PC-3 (cell line): ENCODE measurements at regions not wholly inside any gene's neighbourhood (a gene's known extent, or its start where the extent isn't known, plus 50 kb on each side); places are given as distances from the start of the nearest gene placed in this dataset.

Experiments used
- ATAC-seq: fragments of 200-7000 bp; cut with Tn5 transposase; 2 replicates; pipeline ENCODE4 v1.9.1; 2020; ENCODE audit warnings: mild to moderate bottlenecking, moderate library complexity
- BruUV-seq: library from RNA; stranded (reverse); fragments of 400-500 nt; replicated peaks from 2 replicates; lab custom pipeline; 2021; lab: Mats Ljungman, UMichigan
- CTCF ChIA-PET: fragments of 300-600 bp; sonication (Branson Sonifier 250); formaldehyde crosslinking; loops from one replicate; lab custom pipeline; 2022; ENCODE audit warnings: antibody characterized with exemption; lab: Charles Lee
- POLR2A ChIA-PET: fragments of 300-600 bp; sonication (Branson Sonifier 250); formaldehyde crosslinking; loops from one replicate; lab custom pipeline; 2022; ENCODE audit warnings: antibody characterized with exemption; ENCODE audit not compliant: unreplicated experiment; lab: Charles Lee
- DNase-seq: peaks from one replicate; pipeline ENCODE4 v3.0.0-alpha.2; 2015
- H2AFZ ChIP-seq: fragments of 300-600 bp; sonication (generic); 2 replicates; pipeline ENCODE4 v1.6.0; 2016; ENCODE audit warnings: antibody characterized with exemption, low read length
- H3F3A ChIP-seq: fragments of 300-600 bp; sonication (generic); one replicate; pipeline ENCODE4 v1.6.0; 2017; ENCODE audit warnings: antibody characterized with exemption, low read length, control low read depth, mild to moderate bottlenecking; ENCODE audit not compliant: unreplicated experiment
- H3K27ac ChIP-seq: fragments of 300-600 bp; sonication (generic); 2 replicates; pipeline ENCODE4 v1.5.1; 2016; ENCODE audit warnings: mild to moderate bottlenecking, low read length
- H3K27me3 ChIP-seq: fragments of 300-600 bp; sonication (generic); 2 replicates; pipeline ENCODE4 v1.6.1; 2016; ENCODE audit warnings: low read length, mixed read lengths
- H3K36me3 ChIP-seq: fragments of 300-600 bp; sonication (generic); 2 replicates; pipeline ENCODE4 v1.6.1; 2016; ENCODE audit warnings: low read depth, mixed run types, low read length, mixed read lengths
- H3K4me1 ChIP-seq: fragments of 300-600 bp; sonication (generic); 2 replicates; pipeline ENCODE4 v1.5.1; 2016; ENCODE audit warnings: low read length; ENCODE audit not compliant: insufficient read depth
- H3K4me2 ChIP-seq: fragments of 300-600 bp; sonication (generic); 2 replicates; pipeline ENCODE4 v1.6.0; 2016; ENCODE audit warnings: low read length
- H3K4me3 ChIP-seq: fragments of 300-600 bp; sonication (generic); 2 replicates; pipeline ENCODE4 v1.5.1; 2016; ENCODE audit warnings: mild to moderate bottlenecking, low read length, mixed read lengths
- H3K79me2 ChIP-seq: fragments of 300-600 bp; sonication (generic); 2 replicates; pipeline ENCODE4 v1.6.1; 2017; ENCODE audit warnings: low read length, mixed read lengths
- H3K9ac ChIP-seq: fragments of 300-600 bp; sonication (generic); 2 replicates; pipeline ENCODE4 v1.6.0; 2016; ENCODE audit warnings: mild to moderate bottlenecking, low read length
- H3K9me2 ChIP-seq: fragments of 300-600 bp; sonication (generic); replicated peaks from 2 replicates; pipeline ENCODE4 v1.6.1; 2016; ENCODE audit warnings: mixed run types, low read length, mixed read lengths
- H3K9me3 ChIP-seq: fragments of 300-600 bp; sonication (generic); 2 replicates; pipeline ENCODE4 v1.6.1; 2016; ENCODE audit warnings: low read length, mixed read lengths
- H4K20me1 ChIP-seq: fragments of 300-600 bp; sonication (generic); 2 replicates; pipeline ENCODE4 v1.6.1; 2016; ENCODE audit warnings: low read length, mixed read lengths
- EZH2 ChIP-seq: fragments of 300-600 bp; sonication (generic); IDR thresholded peaks from one replicate; pipeline ENCODE4 v1.6.1; 2017; ENCODE audit warnings: antibody characterized with exemption, mild to moderate bottlenecking, low read length; ENCODE audit not compliant: unreplicated experiment
- EZH2phosphoT487 ChIP-seq: fragments of 300-600 bp; sonication (generic); IDR thresholded peaks from 2 replicates; pipeline ENCODE4 v1.6.1; 2018; ENCODE audit warnings: mild to moderate bottlenecking, antibody characterized with exemption, low read length, borderline replicate concordance
- intact Hi-C: fragments of 100-400 bp; cut with micrococcal nuclease; formaldehyde crosslinking; loops from 2 replicates; pipeline ENCODE4 v1.9.0; 2023
- TF ChIP-seq, protein P1 (sequence below): fragments of 300-600 bp; sonication (generic); conservative IDR thresholded peaks from 2 replicates; pipeline ENCODE4 v1.5.1; 2017; ENCODE audit warnings: antibody characterized with exemption, low read depth, mild to moderate bottlenecking, low read length

DNA sequence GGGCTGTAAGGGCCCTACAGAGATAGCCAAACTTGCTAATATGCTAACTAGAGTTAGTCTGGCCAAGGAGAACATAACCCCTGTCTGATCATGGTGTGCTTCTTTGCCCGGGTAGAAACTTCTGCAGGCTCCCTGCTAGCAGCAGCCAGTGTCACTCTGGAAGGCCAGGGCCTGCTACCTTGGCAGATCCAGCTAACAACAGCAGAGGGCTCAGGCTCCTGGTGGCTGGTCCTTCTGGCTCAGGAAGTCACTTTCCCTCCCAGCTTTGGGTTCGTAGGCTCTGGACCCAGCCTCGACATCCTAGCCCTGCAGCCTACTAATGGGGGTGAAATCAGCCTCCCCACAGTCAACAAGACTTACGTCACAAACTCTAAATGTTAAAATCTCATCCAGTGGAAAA lies 373.7 kb upstream of the RGMA start:
- intact Hi-C loops, result no loop called here

DNA sequence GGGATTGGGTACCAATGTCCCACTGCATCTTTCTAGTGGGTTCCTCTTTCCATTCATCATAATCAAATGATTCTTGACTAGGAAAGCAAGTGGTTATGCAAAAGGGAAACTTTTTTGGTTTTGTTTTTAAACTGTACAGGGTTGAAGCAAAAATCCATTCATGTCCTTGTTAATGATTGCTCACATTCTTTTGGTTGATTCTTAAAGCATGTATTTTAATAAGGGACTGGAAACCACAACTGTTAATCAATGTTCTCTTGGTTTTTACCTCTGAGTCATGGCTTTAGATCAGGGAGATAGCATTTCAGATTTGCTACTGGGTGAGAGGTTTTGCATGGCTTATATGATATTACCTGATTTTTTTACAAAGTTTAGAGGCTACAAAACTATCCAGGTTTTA lies 371.7 kb upstream of the RGMA start:
- H3K36me3 ChIP-seq, result no peaks in the 10 kb centered on the region
- no peak overlapping the region for H3K4me2 ChIP-seq
- no peaks in the 10 kb centered on the region for H3F3A ChIP-seq
- ChIA-PET CTCF (no interaction called here), POLR2A (no interaction called here)
- no peak for DNase-seq
- ATAC-seq, result no peak
- no peaks in the 10 kb centered on the region for H3K4me1 ChIP-seq
- TF ChIP-seq, protein P1, sequence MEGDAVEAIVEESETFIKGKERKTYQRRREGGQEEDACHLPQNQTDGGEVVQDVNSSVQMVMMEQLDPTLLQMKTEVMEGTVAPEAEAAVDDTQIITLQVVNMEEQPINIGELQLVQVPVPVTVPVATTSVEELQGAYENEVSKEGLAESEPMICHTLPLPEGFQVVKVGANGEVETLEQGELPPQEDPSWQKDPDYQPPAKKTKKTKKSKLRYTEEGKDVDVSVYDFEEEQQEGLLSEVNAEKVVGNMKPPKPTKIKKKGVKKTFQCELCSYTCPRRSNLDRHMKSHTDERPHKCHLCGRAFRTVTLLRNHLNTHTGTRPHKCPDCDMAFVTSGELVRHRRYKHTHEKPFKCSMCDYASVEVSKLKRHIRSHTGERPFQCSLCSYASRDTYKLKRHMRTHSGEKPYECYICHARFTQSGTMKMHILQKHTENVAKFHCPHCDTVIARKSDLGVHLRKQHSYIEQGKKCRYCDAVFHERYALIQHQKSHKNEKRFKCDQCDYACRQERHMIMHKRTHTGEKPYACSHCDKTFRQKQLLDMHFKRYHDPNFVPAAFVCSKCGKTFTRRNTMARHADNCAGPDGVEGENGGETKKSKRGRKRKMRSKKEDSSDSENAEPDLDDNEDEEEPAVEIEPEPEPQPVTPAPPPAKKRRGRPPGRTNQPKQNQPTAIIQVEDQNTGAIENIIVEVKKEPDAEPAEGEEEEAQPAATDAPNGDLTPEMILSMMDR, result no peak
- TF ChIP-seq EZH2 (no peak), EZH2phosphoT487 (no peak)
- H3K9me3 ChIP-seq, result no peaks in the 10 kb centered on the region
- H3K4me3 ChIP-seq, result no peak overlapping the region
- no peaks in the 10 kb centered on the region for H4K20me1 ChIP-seq
- H3K9me2 ChIP-seq, result no peaks in the 10 kb centered on the region
- H3K79me2 ChIP-seq, result no peaks in the 10 kb centered on the region
- H2AFZ ChIP-seq, result no peak overlapping the region
- H3K27ac ChIP-seq, result no peak overlapping the region
- peaks cover 22% of the 10 kb centered on the region for H3K27me3 ChIP-seq
- no peak overlapping the region for H3K9ac ChIP-seq
- BruUV-seq, result no TSS peak
- intact Hi-C loops, result no loop called here

More for the DNA sequence above, 373.7 kb upstream of the RGMA start:
- TF ChIP-seq, protein P1, result no peak
- TF ChIP-seq EZH2 (no peak), EZH2phosphoT487 (no peak)
- POLR2A ChIA-PET, result no interaction called here
- no peak overlapping the region for H3K9ac ChIP-seq
- CTCF ChIA-PET, result no interaction called here
- no peaks in the 10 kb centered on the region for H4K20me1 ChIP-seq
- H3K9me3 ChIP-seq, result no peaks in the 10 kb centered on the region
- no peaks in the 10 kb centered on the region for H3F3A ChIP-seq
- ATAC-seq (no peak), DNase-seq (no peak)
- no peaks in the 10 kb centered on the region for H3K9me2 ChIP-seq
- H3K4me3 ChIP-seq, result no peak overlapping the region
- H3K27me3 ChIP-seq, result peaks cover 31% of the 10 kb centered on the region
- H3K27ac ChIP-seq, result no peak overlapping the region
- no peak overlapping the region for H2AFZ ChIP-seq
- no peaks in the 10 kb centered on the region for H3K79me2 ChIP-seq
- no TSS peak for BruUV-seq
- no peaks in the 10 kb centered on the region for H3K4me1 ChIP-seq
- no peaks in the 10 kb centered on the region for H3K36me3 ChIP-seq
- H3K4me2 ChIP-seq, result no peak overlapping the region

DNA sequence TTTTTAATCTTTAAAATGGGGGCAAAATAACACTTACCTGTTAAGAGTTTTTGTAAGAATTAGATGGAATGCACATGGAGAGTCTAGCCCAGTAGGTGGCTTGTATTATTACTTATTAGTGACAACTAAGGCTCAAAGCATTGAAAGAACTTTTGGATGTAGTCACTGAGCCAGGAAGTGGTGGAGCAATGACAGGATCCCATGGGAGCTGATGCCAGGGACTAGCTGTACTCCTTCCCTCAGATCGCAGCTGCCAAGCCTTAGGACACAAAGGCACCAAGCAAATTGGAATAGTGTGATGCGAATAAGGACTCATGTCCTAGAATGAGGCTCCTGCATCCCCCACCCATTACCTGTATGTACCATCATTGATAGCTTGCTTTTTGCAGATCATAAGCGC lies 370.4 kb upstream of the RGMA start:
- Histone ChIP-seq H3K9me3 (no peaks in the 10 kb centered on the region), H3K27ac (no peak overlapping the region), H3K27me3 (peaks cover 11% of the 10 kb centered on the region), H3K36me3 (no peaks in the 10 kb centered on the region), H3K4me2 (no peak overlapping the region), H4K20me1 (no peaks in the 10 kb centered on the region), H3K9ac (no peak overlapping the region), H3K9me2 (no peaks in the 10 kb centered on the region), H3K4me1 (no peaks in the 10 kb centered on the region), H3F3A (no peaks in the 10 kb centered on the region), H3K79me2 (no peaks in the 10 kb centered on the region), H2AFZ (no peak overlapping the region), H3K4me3 (no peak overlapping the region)
- POLR2A ChIA-PET, result no interaction called here
- intact Hi-C loops, result no loop called here
- ATAC-seq, result no peak
- TF ChIP-seq, protein P1, result no peak
- TF ChIP-seq EZH2 (no peak), EZH2phosphoT487 (no peak)
- no peak for DNase-seq
- CTCF ChIA-PET, result no interaction called here
- BruUV-seq, result no TSS peak
